ENCODE measurements at regions not wholly inside any gene's neighbourhood (a gene's known extent, or its start where the extent isn't known, plus 50 kb on each side); places are given as distances from the start of the nearest gene placed in this dataset.
"Not testable (repeated sequence)": the region's sequence is repeated elsewhere in the genome, so short reads cannot be mapped to it uniquely, and the experiment has no call there.

DNA sequence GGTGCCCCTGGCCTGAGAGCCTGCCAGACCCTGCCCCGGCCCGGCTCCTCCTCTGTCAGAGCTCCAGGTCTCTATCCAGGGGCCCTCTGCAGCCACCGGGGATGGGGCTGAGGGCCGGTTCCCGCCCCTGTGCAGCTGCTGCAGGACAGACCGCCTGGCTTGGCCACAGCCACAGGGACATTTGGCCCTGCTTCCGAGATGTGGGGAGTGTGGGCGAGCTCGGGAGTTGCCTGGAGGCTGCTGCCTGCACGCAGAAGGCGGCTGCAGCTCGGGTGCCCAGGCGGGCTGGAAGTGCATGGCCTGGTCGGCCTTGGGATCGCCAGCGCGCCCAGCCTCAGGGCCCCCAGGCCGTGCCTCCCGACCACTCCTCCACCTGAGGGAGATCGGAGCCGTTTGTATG is 284.8 kb downstream of the CWH43 start:
- TF ChIP-seq, protein P1, sequence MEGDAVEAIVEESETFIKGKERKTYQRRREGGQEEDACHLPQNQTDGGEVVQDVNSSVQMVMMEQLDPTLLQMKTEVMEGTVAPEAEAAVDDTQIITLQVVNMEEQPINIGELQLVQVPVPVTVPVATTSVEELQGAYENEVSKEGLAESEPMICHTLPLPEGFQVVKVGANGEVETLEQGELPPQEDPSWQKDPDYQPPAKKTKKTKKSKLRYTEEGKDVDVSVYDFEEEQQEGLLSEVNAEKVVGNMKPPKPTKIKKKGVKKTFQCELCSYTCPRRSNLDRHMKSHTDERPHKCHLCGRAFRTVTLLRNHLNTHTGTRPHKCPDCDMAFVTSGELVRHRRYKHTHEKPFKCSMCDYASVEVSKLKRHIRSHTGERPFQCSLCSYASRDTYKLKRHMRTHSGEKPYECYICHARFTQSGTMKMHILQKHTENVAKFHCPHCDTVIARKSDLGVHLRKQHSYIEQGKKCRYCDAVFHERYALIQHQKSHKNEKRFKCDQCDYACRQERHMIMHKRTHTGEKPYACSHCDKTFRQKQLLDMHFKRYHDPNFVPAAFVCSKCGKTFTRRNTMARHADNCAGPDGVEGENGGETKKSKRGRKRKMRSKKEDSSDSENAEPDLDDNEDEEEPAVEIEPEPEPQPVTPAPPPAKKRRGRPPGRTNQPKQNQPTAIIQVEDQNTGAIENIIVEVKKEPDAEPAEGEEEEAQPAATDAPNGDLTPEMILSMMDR (IDR thresholded peaks at IDR 0.05), result not testable (repeated sequence)
- TF ChIP-seq POLR2A (IDR thresholded peaks at IDR 0.05), result not testable (repeated sequence)

All from heart left ventricle (tissue), 13 donors.